Ascending aorta (tissue), 2 donors: ENCODE measurements at regions not wholly inside any gene's neighbourhood (a gene's known extent, or its start where the extent isn't known, plus 50 kb on each side); places are given as distances from the start of the nearest gene placed in this dataset.

ENCODE experiments used
- DNase-seq, 2 donors: peaks; one replicate each; pipeline ENCODE4 v3.0.0-alpha.2; 2019; ENCODE audit warnings: low spot score in 2 of 2
- H3K27ac ChIP-seq, 2 donors: fragments of 200-600 bp; sonication (generic); one replicate each; pipeline ENCODE4 v1.5.1; 2016 to 2017; ENCODE audit warnings: mild to moderate bottlenecking in 1 of 2
- H3K27me3 ChIP-seq: fragments of 200-600 bp; sonication (generic); one replicate; pipeline ENCODE4 v1.5.1; 2017
- H3K36me3 ChIP-seq, 2 donors: fragments of 200-600 bp; sonication (generic); one replicate each; pipeline ENCODE4 v1.5.1; 2016
- H3K4me1 ChIP-seq, 2 donors: fragments of 200-600 bp; sonication (generic); one replicate each; pipeline ENCODE4 v1.5.1; 2016 to 2017; ENCODE audit warnings: mild to moderate bottlenecking in 1 of 2
- H3K4me3 ChIP-seq, 2 donors: fragments of 200-600 bp; sonication (generic); one replicate each; pipeline ENCODE4 v1.5.1; 2016 to 2017; ENCODE audit warnings: mild to moderate bottlenecking in 1 of 2
- H3K9me3 ChIP-seq, 2 donors: fragments of 200-600 bp; sonication (generic); one replicate each; pipeline ENCODE4 v1.5.1; 2016
- intact Hi-C: fragments of 100-400 bp; cut with DNase I; formaldehyde crosslinking; loops from one replicate; pipeline ENCODE4 v1.15.1; 2023
- TF ChIP-seq, protein P1 (sequence below), 3 experiments: fragments of 200-600 bp in 2 of 3; fragments of 450-650 bp in 1 of 3; sonication (generic) in 2 of 3; IDR thresholded peaks; one replicate each; pipeline ENCODE4 v1.5.1; 2016 to 2019; ENCODE audit warnings: antibody characterized with exemption in 3 of 3, mild to moderate bottlenecking in 1 of 3, moderate library complexity in 1 of 3

GRCh38 chr13:78476910-78477309, 126.4 kb downstream of the POU4F1 start:
- DNase-seq, result no peak
- TF ChIP-seq, protein P1, sequence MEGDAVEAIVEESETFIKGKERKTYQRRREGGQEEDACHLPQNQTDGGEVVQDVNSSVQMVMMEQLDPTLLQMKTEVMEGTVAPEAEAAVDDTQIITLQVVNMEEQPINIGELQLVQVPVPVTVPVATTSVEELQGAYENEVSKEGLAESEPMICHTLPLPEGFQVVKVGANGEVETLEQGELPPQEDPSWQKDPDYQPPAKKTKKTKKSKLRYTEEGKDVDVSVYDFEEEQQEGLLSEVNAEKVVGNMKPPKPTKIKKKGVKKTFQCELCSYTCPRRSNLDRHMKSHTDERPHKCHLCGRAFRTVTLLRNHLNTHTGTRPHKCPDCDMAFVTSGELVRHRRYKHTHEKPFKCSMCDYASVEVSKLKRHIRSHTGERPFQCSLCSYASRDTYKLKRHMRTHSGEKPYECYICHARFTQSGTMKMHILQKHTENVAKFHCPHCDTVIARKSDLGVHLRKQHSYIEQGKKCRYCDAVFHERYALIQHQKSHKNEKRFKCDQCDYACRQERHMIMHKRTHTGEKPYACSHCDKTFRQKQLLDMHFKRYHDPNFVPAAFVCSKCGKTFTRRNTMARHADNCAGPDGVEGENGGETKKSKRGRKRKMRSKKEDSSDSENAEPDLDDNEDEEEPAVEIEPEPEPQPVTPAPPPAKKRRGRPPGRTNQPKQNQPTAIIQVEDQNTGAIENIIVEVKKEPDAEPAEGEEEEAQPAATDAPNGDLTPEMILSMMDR (IDR thresholded peaks at IDR 0.05), result no peak
- Histone ChIP-seq H3K4me3 (no peak overlapping the region), H3K36me3 (no peaks in the 10 kb centered on the region), H3K27ac (no peak overlapping the region), H3K9me3 (no peaks in the 10 kb centered on the region), H3K4me1 (no peaks in the 10 kb centered on the region), H3K27me3 (no peaks in the 10 kb centered on the region)
- intact Hi-C loops, result no loop called here

DNA sequence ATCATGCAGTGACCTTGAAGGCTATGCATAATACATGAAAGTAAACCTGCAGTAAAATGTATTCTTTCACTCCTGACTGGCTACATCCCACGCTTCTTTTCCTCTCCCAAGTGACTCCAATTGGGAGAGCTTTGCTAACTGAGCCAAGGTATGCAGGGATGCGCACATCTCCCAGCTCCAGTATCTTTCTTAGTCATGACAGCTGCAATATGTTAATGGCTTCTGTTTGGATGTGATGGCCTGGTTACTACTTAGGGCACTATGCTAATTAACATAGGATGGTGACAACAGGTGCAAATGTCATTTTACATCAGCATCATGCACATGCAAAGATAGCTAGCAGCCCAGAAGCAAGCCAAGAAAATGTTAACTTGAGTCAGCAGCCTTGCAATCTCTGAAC, 134.7 kb downstream of the POU4F1 start:
- Histone ChIP-seq H3K4me1 (no peaks in the 10 kb centered on the region), H3K27ac (no peak overlapping the region), H3K4me3 (no peak overlapping the region), H3K36me3 (no peaks in the 10 kb centered on the region), H3K9me3 (no peaks in the 10 kb centered on the region), H3K27me3 (no peaks in the 10 kb centered on the region)
- DNase-seq, result no peak
- intact Hi-C loops, result no loop called here
- TF ChIP-seq, protein P1 (IDR thresholded peaks at IDR 0.05), result no peak

DNA sequence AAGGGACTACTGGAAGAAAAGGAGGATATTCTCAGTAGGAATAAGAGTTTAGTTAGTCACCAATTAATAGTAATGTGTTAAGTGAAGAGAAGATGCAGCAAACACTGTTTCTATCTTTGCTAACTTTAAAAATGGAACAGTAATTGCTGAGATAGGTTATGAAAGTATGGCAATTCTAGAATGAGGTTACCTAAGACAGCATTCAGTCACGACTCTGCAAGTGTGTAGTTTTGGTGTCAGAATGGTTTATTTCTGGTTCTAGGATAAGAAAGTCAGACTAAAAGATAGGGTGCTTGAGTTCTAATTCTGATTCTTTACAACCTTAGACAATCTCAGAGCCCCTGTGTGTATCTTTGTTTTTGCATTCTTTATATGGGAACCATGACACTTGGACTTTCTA, 138.1 kb downstream of the POU4F1 start:
- intact Hi-C loops, result no loop called here
- TF ChIP-seq, protein P1 (IDR thresholded peaks at IDR 0.05), result no peak
- Histone ChIP-seq H3K4me3 (no peak overlapping the region), H3K36me3 (no peaks in the 10 kb centered on the region), H3K9me3 (no peaks in the 10 kb centered on the region), H3K4me1 (no peaks in the 10 kb centered on the region), H3K27ac (no peak overlapping the region), H3K27me3 (no peaks in the 10 kb centered on the region)
- no peak for DNase-seq

DNA sequence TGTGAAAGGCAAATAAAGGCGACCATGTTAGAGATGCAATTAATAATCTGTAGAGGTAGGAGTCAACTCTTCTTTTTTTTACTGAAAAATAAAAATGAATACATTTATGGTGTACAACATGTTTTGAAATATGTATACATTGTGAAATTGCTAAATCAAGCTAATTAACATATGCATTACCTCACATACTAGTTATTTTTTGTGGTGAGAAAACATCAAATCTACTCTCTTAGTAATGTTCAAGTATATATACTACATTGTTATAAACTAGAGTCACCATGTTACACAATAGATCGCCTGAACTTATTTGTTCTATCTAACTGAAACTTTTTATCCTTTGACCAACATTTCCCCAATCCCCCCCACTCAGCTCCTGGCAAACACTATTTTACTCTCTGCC, 143.2 kb downstream of the POU4F1 start:
- H3K9me3 ChIP-seq, result no peaks in the 10 kb centered on the region
- H3K36me3 ChIP-seq, result no peaks in the 10 kb centered on the region
- no peak overlapping the region for H3K4me3 ChIP-seq
- H3K27ac ChIP-seq, result no peak overlapping the region
- intact Hi-C loops, result no loop called here
- no peaks in the 10 kb centered on the region for H3K27me3 ChIP-seq
- no peaks in the 10 kb centered on the region for H3K4me1 ChIP-seq
- TF ChIP-seq, protein P1 (IDR thresholded peaks at IDR 0.05), result no peak
- DNase-seq, result no peak

- Histone ChIP-seq H3K27me3 (no peaks in the 10 kb centered on the region), H3K9me3 (no peaks in the 10 kb centered on the region), H3K36me3 (no peaks in the 10 kb centered on the region), H3K27ac (no peak overlapping the region), H3K4me1 (no peaks in the 10 kb centered on the region), H3K4me3 (no peak overlapping the region)
- DNase-seq, result no peak
- intact Hi-C loops, result no loop called here
- TF ChIP-seq, protein P1 (IDR thresholded peaks at IDR 0.05), result no peak
These were observed 159.5 kb downstream of the POU4F1 start for GRCh38 chr13:78443839-78444238.

DNA sequence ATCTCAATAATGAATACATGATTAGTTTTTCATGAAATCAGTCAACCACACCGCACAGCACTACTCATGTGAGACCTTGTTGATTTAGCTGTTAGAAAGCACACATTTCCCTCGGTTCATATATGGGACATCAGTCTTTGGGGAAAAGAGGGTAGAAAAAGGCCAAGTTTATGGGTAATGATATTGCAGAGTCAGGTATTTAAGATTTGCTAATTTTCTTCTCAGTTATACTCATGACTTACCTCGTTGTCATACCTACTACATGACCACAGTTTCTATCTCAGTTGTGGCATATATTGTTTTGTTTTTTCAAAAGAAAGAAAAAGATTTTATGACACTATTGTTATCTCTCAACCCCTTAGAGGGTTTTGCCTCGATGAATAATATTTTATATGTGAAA, 165.6 kb downstream of the POU4F1 start:
- no peak for DNase-seq
- TF ChIP-seq, protein P1 (IDR thresholded peaks at IDR 0.05), result no peak
- no peaks in the 10 kb centered on the region for H3K27me3 ChIP-seq
- no peaks in the 10 kb centered on the region for H3K36me3 ChIP-seq
- no peaks in the 10 kb centered on the region for H3K9me3 ChIP-seq
- no peak overlapping the region for H3K4me3 ChIP-seq
- no peaks in the 10 kb centered on the region for H3K4me1 ChIP-seq
- no peak overlapping the region for H3K27ac ChIP-seq
- intact Hi-C loops, result no loop called here
